ENCODE measurements at regions not wholly inside any gene's neighbourhood (a gene's known extent, or its start where the extent isn't known, plus 50 kb on each side); places are given as distances from the start of the nearest gene placed in this dataset.

DNA sequence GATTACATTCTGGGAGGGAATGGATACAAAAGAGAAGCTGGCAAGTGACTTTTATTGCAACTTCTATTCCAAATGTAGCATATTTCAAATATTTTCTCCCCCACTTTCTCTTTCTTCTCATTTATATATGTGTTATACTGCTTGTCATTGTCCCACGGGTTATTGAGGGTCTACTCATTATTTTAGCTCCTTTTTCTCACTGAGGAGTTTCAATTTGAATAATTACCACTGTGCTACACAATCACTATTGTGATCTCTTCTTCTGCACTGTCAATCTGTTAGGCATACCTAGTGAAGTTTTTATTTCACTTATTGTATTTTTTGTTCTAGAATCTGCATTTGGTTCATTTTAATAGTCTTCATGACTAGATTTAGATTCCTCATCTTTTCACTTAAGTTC, 339.7 kb downstream of the PTPRC start:
- no peak for DNase-seq (ENCODE audit: low read depth, low spot score)
- CTCF ChIA-PET = no interaction called here
- POLR2A ChIA-PET = no interaction called here
- no peak overlapping the region for H3K4me3 ChIP-seq (ENCODE audit: low read depth, low read length)
- no peak for TF ChIP-seq CTCF (IDR thresholded peaks at IDR 0.05; ENCODE audit: insufficient read depth, low read length, missing control alignments)

DNA sequence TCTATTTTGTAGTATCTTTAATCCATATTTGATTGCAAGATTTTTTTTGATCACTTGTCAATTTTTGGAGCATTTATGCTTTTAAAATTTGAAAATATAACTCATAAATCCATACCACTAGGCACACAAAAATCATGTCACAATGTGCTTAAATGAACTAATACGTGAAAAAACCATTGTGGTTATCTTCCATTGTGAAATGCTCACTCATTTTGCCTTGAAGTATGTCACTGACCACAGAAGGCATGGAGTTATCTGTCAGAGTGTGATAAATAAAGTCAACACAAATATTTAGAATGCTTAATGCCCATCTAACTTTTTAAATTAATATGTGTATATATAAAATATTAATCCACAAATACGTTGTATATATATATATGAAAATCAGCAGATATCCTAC, 347.2 kb downstream of the PTPRC start:
- CTCF ChIA-PET = no interaction called here
- POLR2A ChIA-PET = no interaction called here
- DNase-seq (ENCODE audit: low read depth, low spot score) = no peak
- H3K4me3 ChIP-seq (ENCODE audit: low read depth, low read length) = no peak overlapping the region
- TF ChIP-seq CTCF (IDR thresholded peaks at IDR 0.05; ENCODE audit: insufficient read depth, low read length, missing control alignments) = no peak

DNA sequence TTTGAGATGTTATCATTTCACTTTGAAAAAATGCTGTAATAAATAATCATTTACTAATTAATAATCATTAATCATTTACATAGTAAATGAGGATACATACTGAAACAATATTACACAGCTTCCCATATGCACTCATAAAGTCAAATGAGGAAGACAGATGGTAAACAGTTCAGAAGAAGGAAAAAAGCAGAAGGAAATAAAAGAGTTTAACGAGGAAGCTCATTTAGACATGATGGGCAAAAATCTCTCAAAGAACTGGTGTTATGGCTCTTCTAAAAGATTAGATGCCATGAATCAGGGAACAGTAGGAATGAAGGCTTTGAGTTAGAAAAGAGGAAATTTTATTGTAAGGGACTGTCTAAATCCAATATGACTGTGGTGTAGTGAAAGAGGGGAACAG, 347.6 kb downstream of the PTPRC start:
- ChIA-PET POLR2A (no interaction called here), CTCF (no interaction called here)
- no peak overlapping the region for H3K4me3 ChIP-seq (ENCODE audit: low read depth, low read length)
- TF ChIP-seq CTCF (IDR thresholded peaks at IDR 0.05; ENCODE audit: insufficient read depth, low read length, missing control alignments) = no peak
- DNase-seq (ENCODE audit: low read depth, low spot score) = no peak

DNA sequence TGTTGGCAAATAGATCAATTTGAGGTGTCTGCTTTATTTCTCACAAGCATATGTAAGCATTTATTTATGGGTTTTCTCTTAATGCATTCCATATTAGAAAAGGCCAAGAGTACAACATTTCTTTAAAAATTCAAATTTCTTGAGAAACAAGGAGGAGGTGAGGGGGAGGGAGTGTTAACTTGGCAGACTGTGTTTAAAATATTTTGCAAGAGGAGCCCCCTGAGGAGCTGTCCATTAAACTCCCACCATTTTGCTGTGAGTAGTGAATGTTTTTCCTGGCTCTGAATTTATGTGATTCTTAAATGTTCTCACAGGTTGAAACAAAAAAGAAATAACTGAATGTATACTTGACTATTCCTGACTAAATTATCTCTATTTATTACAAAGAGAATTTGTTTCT, 363.8 kb downstream of the PTPRC start:
- no peak for DNase-seq (ENCODE audit: low read depth, low spot score)
- POLR2A ChIA-PET = no interaction called here
- CTCF ChIA-PET = no interaction called here
- H3K4me3 ChIP-seq (ENCODE audit: low read depth, low read length) = no peak overlapping the region
- no peak for TF ChIP-seq CTCF (IDR thresholded peaks at IDR 0.05; ENCODE audit: insufficient read depth, low read length, missing control alignments)

- no peak overlapping the region for H3K4me3 ChIP-seq (ENCODE audit: low read depth, low read length)
- CTCF ChIA-PET = no interaction called here
- no peak for DNase-seq (ENCODE audit: low read depth, low spot score)
- POLR2A ChIA-PET = no interaction called here
- no peak for TF ChIP-seq CTCF (IDR thresholded peaks at IDR 0.05; ENCODE audit: insufficient read depth, low read length, missing control alignments)
These were observed 368.6 kb downstream of the PTPRC start for GRCh38 chr1:199007423-199007822.

DNA sequence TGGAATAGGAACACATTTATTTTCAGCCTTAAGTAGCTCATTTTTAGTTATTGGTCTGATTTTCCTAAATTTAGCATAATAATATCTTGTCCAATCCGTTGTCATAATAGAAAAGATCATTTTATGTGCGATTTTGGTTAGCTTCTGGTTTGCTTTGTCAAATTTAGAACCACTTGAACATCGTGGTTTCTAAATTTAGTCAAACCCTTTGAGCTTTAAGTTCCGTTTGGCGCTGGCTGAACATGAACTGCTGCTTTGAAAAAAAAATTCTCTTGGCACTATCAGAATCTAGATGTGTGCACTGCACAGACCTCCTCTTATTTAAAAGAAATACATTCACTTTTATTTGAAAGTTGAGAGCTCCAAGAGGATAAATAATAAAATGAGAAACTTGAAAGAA, 370.6 kb downstream of the PTPRC start:
- ChIA-PET POLR2A (no interaction called here), CTCF (no interaction called here)
- no peak overlapping the region for H3K4me3 ChIP-seq (ENCODE audit: low read depth, low read length)
- no peak for DNase-seq (ENCODE audit: low read depth, low spot score)
- no peak for TF ChIP-seq CTCF (IDR thresholded peaks at IDR 0.05; ENCODE audit: insufficient read depth, low read length, missing control alignments)

All from AG04449 (cell line).